OCI-LY7 (cell line): ENCODE measurements at regions not wholly inside any gene's neighbourhood (a gene's known extent, or its start where the extent isn't known, plus 50 kb on each side); places are given as distances from the start of the nearest gene placed in this dataset.

ENCODE experiments used
- BruUV-seq: library from RNA; stranded (reverse); fragments of 400-500 nt; replicated peaks from 2 replicates; lab custom pipeline; 2021; lab: Mats Ljungman, UMichigan
- CTCF ChIA-PET: fragments of 300-600 bp; sonication (Branson Sonifier 250); formaldehyde crosslinking; loops from one replicate; lab custom pipeline; 2022; ENCODE audit warnings: antibody characterized with exemption; ENCODE audit not compliant: unreplicated experiment; lab: Charles Lee
- POLR2A ChIA-PET: fragments of 300-600 bp; sonication (Branson Sonifier 250); formaldehyde crosslinking; loops from one replicate; lab custom pipeline; 2022; ENCODE audit warnings: antibody characterized with exemption; lab: Charles Lee
- DNase-seq: peaks from one replicate; pipeline ENCODE4 v3.0.0-alpha.2; 2015; ENCODE audit warnings: low spot score
- H2AFZ ChIP-seq: fragments of 200-600 bp; sonication (generic), shearing (Covaris generic); 2 replicates; pipeline ENCODE4 v1.6.1; 2014; ENCODE audit warnings: mild to moderate bottlenecking, antibody characterized with exemption, low read length, moderate library complexity
- H3K27ac ChIP-seq: fragments of 200-600 bp; sonication (generic); 2 replicates; pipeline ENCODE4 v1.5.1; 2014; ENCODE audit warnings: mixed run types, low read depth, mild to moderate bottlenecking, moderate library complexity, low read length, inconsistent platforms; ENCODE audit not compliant: poor library complexity, severe bottlenecking
- H3K36me3 ChIP-seq: fragments of 200-600 bp; sonication (generic); 2 replicates; pipeline ENCODE4 v1.6.1; 2014; ENCODE audit warnings: mild to moderate bottlenecking, antibody characterized with exemption, low read length, moderate library complexity, mixed read lengths; ENCODE audit not compliant: insufficient read depth
- H3K4me1 ChIP-seq: fragments of 200-600 bp; sonication (generic); 2 replicates; pipeline ENCODE4 v1.5.1; 2014; ENCODE audit warnings: mild to moderate bottlenecking, low read length; ENCODE audit not compliant: insufficient read depth, poor library complexity, severe bottlenecking
- H3K4me2 ChIP-seq: fragments of 200-600 bp; sonication (generic); 2 replicates; pipeline ENCODE4 v1.6.1; 2014; ENCODE audit warnings: mild to moderate bottlenecking, low read length
- H3K4me3 ChIP-seq: fragments of 200-600 bp; sonication (generic); 2 replicates; pipeline ENCODE4 v1.5.1; 2014; ENCODE audit warnings: mild to moderate bottlenecking, low read depth, low read length; ENCODE audit not compliant: poor library complexity, severe bottlenecking
- H3K79me2 ChIP-seq: fragments of 200-600 bp; sonication (generic); 2 replicates; pipeline ENCODE4 v1.6.1; 2016; ENCODE audit warnings: low read depth, mild to moderate bottlenecking, low read length, moderate library complexity, mixed read lengths; ENCODE audit not compliant: insufficient read depth
- H3K9me2 ChIP-seq: fragments of 200-600 bp; sonication (generic); 2 replicates; pipeline ENCODE4 v1.6.1; 2016; ENCODE audit warnings: mild to moderate bottlenecking, low read length, mixed read lengths; ENCODE audit not compliant: insufficient read depth
- H3K9me3 ChIP-seq: fragments of 200-600 bp; sonication (generic); 2 replicates; pipeline ENCODE4 v1.6.1; 2014; ENCODE audit warnings: mild to moderate bottlenecking, mixed run types, low read length, mixed read lengths
- H4K20me1 ChIP-seq: fragments of 200-600 bp; sonication (generic); 2 replicates; pipeline ENCODE4 v1.6.1; 2014; ENCODE audit warnings: mild to moderate bottlenecking, antibody characterized with exemption, low read length, moderate library complexity, mixed read lengths; ENCODE audit not compliant: insufficient read depth
- EZH2phosphoT487 ChIP-seq: fragments of 200-600 bp; sonication (generic); IDR thresholded peaks from 2 replicates; pipeline ENCODE4 v1.6.1; 2018; ENCODE audit warnings: low read depth, borderline replicate concordance, mild to moderate bottlenecking, mixed run types, antibody characterized with exemption, low read length, moderate library complexity, mixed read lengths
- intact Hi-C: fragments of 100-400 bp; cut with micrococcal nuclease; formaldehyde crosslinking; loops from one replicate; pipeline ENCODE4 v1.10.0; 2022; ENCODE audit not compliant: unreplicated experiment
- TF ChIP-seq, protein P1 (sequence below): fragments of 200-600 bp; sonication (generic); conservative IDR thresholded peaks from 2 replicates; pipeline ENCODE4 v1.5.1; 2014; ENCODE audit warnings: mild to moderate bottlenecking, antibody characterized with exemption, low read length, moderate library complexity, mixed read lengths

DNA sequence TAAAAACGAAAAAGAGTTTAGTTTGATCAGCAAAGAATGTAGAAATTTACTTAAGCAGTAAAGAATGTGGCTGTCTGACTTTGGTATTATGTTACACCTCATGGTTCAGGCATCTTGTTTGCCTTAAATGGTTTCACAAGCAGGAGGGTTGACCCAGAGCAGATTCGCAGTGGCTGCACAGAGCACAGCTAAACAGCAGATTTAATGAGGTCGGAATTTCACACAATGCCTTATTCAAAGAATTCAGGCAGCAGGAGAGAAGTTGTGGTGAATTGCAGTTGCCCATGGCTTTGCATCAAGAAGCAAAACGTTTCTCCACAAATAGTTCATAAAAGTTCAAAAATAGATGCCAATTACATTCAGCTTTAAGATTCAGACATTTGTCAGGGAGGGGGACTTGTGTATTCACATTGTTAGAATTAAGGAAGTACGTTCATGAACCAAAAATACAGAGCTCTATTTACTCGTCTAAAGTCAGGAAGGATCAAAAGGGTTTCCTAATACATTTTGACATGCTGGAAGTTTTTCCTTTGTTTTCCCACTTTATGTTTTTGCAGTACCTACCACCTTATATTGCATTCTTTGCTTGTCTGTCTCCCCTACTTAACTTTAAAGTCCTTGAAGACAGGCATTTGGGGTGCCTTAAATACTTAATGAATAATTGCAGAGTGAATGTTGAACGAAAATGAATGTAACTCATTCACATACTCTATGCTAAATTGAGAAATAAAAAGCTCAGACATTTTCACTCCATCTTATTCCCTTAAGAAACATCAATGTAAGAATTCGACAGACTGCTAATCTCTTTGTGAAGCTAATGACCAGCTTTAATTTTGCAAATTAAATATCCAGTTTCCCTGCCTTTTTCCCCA, 1163.6 kb upstream of the CITED2 start:
- no peaks in the 10 kb centered on the region for H3K9me3 ChIP-seq
- no peaks in the 10 kb centered on the region for H3K4me1 ChIP-seq
- no peak overlapping the region for H3K27ac ChIP-seq
- DNase-seq: no peak
- H3K79me2 ChIP-seq: no peaks in the 10 kb centered on the region
- H3K4me3 ChIP-seq: no peak overlapping the region
- no peak for TF ChIP-seq EZH2phosphoT487
- TF ChIP-seq, protein P1, sequence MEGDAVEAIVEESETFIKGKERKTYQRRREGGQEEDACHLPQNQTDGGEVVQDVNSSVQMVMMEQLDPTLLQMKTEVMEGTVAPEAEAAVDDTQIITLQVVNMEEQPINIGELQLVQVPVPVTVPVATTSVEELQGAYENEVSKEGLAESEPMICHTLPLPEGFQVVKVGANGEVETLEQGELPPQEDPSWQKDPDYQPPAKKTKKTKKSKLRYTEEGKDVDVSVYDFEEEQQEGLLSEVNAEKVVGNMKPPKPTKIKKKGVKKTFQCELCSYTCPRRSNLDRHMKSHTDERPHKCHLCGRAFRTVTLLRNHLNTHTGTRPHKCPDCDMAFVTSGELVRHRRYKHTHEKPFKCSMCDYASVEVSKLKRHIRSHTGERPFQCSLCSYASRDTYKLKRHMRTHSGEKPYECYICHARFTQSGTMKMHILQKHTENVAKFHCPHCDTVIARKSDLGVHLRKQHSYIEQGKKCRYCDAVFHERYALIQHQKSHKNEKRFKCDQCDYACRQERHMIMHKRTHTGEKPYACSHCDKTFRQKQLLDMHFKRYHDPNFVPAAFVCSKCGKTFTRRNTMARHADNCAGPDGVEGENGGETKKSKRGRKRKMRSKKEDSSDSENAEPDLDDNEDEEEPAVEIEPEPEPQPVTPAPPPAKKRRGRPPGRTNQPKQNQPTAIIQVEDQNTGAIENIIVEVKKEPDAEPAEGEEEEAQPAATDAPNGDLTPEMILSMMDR: no peak
- BruUV-seq: no TSS peak
- no peaks in the 10 kb centered on the region for H3K36me3 ChIP-seq
- POLR2A ChIA-PET: interaction anchor here (0.7 kb wide), 1 partner anchor 9 kb away, joined by 3 read pairs; no protein-coding TSS in a partner anchor
- H3K9me2 ChIP-seq: no peaks in the 10 kb centered on the region
- no peak overlapping the region for H2AFZ ChIP-seq
- no peaks in the 10 kb centered on the region for H4K20me1 ChIP-seq
- H3K4me2 ChIP-seq: no peak overlapping the region
- intact Hi-C loops: no loop called here
- CTCF ChIA-PET: no interaction called here

DNA sequence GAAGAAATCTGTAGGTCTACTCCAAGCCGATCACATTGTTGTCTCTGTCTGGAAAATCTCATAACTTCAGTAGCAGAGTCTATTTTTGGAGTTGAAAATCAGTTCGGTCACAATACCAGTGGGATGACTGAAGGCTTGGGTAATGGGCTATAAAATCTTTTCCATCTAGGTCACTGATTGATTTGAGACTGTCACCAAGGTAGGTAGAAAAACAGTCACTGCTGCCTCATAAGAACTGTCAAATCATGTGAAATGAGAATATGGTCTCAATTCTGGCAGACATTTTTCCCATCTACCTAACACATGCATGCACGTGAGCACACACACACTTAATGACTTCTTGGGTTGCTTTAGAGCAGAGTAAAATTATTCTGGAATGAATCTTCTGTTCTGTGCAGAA, 1162.8 kb upstream of the CITED2 start:
- no peak for TF ChIP-seq EZH2phosphoT487
- TF ChIP-seq, protein P1: no peak
- no peak overlapping the region for H3K4me2 ChIP-seq
- no peak overlapping the region for H3K27ac ChIP-seq
- no peaks in the 10 kb centered on the region for H3K9me2 ChIP-seq
- no peaks in the 10 kb centered on the region for H3K4me1 ChIP-seq
- DNase-seq: no peak
- H3K4me3 ChIP-seq: no peak overlapping the region
- H2AFZ ChIP-seq: no peak overlapping the region
- H3K36me3 ChIP-seq: no peaks in the 10 kb centered on the region
- intact Hi-C loops: no loop called here
- CTCF ChIA-PET: no interaction called here
- no TSS peak for BruUV-seq
- no peaks in the 10 kb centered on the region for H4K20me1 ChIP-seq
- POLR2A ChIA-PET: no interaction called here
- H3K9me3 ChIP-seq: no peaks in the 10 kb centered on the region
- H3K79me2 ChIP-seq: no peaks in the 10 kb centered on the region

DNA sequence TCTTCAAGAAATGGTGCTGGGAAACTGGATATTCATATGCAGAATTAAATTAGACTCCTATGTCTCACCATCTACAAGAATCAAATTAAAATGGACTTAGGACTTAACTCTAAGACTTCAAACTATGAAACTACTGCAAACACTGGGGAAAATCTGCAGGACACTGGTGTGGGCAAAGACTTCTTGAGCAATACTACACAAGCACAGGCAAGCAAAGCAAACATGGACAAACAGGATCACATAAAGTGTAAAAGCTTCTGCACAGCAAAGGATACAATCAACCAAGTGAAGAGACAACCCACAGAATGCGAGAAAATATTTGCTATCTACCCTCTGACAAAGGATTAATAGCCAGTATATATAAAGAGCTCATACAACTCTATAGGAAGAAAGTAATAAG, 1161.1 kb upstream of the CITED2 start:
- Histone ChIP-seq H4K20me1 (no peaks in the 10 kb centered on the region), H3K4me2 (no peak overlapping the region), H3K79me2 (no peaks in the 10 kb centered on the region), H3K4me1 (no peaks in the 10 kb centered on the region), H3K9me3 (no peaks in the 10 kb centered on the region), H3K9me2 (no peaks in the 10 kb centered on the region), H3K36me3 (no peaks in the 10 kb centered on the region), H3K27ac (no peak overlapping the region), H3K4me3 (no peak overlapping the region), H2AFZ (no peak overlapping the region)
- BruUV-seq: no TSS peak
- TF ChIP-seq EZH2phosphoT487: no peak
- TF ChIP-seq, protein P1: no peak
- intact Hi-C loops: no loop called here
- POLR2A ChIA-PET: no interaction called here
- no peak for DNase-seq
- CTCF ChIA-PET: no interaction called here
